ENCODE measurements at regions not wholly inside any gene's neighbourhood (a gene's known extent, or its start where the extent isn't known, plus 50 kb on each side); places are given as distances from the start of the nearest gene placed in this dataset.

DNA sequence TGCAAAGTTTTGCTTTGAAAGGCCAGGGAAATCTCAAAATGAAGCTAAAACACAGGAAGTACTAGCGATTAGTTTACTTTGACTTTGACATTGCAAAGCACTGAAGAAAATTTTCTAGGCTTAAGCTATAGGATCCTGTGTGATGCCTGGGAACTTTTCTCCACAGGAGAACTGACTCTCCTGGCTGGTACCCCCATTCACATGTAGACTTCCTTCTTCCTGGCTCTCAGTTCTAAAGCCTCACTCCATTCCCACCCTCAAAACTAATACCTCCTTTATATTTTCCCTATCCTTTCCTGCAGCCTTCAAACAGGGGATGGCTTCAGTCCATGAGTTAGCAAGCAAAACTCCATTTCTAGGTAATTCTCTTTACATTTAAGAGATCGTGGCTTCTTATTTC is 189.5 kb downstream of the SLITRK1 start:
- no peak for DNase-seq (ENCODE audit: low read depth, low spot score)
- CTCF ChIA-PET: no interaction called here
- no peak overlapping the region for H3K4me3 ChIP-seq (ENCODE audit: low read depth, low read length)
- POLR2A ChIA-PET: no interaction called here
- TF ChIP-seq CTCF (IDR thresholded peaks at IDR 0.05; ENCODE audit: insufficient read depth, low read length, missing control alignments): no peak

DNA sequence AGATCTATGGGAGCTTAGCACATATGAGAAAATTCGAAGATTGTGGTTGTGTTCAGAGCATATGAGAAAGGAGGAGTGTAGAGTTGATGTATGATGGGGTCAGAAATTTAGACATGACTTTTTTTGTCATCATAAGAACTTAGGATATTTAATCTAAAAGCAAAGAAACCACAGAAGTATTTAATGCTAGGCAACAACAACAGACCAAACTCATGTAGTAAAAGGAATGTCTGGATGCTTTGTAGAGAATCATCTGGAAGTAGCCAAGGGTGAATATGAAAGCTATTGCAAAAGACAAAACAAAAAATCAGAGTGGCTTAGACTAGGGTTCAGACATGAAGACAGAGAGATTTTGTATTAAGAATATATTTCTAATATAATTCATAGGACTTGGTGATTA is 190.3 kb downstream of the SLITRK1 start:
- CTCF ChIA-PET: no interaction called here
- no peak for TF ChIP-seq CTCF (IDR thresholded peaks at IDR 0.05; ENCODE audit: insufficient read depth, low read length, missing control alignments)
- H3K4me3 ChIP-seq (ENCODE audit: low read depth, low read length): no peak overlapping the region
- DNase-seq (ENCODE audit: low read depth, low spot score): peak; percentile 61
- POLR2A ChIA-PET: no interaction called here

DNA sequence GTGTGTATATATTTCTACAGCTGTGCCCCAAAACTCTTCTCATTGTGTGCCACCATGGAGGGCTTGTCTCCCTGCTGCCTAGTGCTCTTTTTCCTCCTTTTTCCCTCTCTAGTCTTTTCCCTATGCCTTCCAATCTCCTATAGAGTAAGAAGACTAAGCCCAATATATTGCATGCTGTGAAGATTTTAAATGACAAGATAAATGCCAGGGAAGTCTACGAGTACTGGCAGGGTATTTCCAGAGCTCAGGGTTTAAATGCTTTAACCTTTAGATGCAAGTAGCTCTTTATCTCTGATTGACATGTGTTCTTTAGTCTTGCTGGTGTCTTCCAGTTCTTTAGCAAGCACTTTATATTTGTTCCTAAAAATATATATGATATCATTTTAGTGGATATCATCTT is 200.7 kb downstream of the SLITRK1 start:
- CTCF ChIA-PET: interaction anchor here (1.3 kb wide), 1 partner anchor 11 kb away, joined by 3 read pairs; no protein-coding TSS in a partner anchor
- POLR2A ChIA-PET: no interaction called here
- TF ChIP-seq CTCF (IDR thresholded peaks at IDR 0.05; ENCODE audit: insufficient read depth, low read length, missing control alignments): no peak
- H3K4me3 ChIP-seq (ENCODE audit: low read depth, low read length): no peak overlapping the region
- no peak for DNase-seq (ENCODE audit: low read depth, low spot score)

DNA sequence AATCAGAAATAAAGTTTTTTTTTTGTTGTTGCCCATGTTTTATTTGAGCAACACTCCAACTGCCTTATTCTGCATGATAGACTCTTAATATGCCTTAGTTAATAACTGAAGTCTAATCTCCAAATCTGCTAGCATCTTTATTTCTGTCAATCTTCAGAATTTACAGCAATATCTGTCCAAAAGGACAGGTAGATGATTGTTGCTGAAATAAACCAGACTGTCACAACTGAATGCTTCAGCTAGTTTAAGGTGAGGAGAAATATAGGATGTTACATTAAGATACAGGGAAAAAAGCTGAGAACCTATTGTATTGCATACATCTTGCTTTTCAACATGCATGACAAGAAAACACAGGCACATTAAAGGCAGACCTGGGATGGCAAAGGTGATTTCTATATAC is 204.3 kb downstream of the SLITRK1 start:
- no peak for DNase-seq (ENCODE audit: low read depth, low spot score)
- H3K4me3 ChIP-seq (ENCODE audit: low read depth, low read length): no peak overlapping the region
- POLR2A ChIA-PET: no interaction called here
- CTCF ChIA-PET: no interaction called here
- TF ChIP-seq CTCF (IDR thresholded peaks at IDR 0.05; ENCODE audit: insufficient read depth, low read length, missing control alignments): no peak

DNA sequence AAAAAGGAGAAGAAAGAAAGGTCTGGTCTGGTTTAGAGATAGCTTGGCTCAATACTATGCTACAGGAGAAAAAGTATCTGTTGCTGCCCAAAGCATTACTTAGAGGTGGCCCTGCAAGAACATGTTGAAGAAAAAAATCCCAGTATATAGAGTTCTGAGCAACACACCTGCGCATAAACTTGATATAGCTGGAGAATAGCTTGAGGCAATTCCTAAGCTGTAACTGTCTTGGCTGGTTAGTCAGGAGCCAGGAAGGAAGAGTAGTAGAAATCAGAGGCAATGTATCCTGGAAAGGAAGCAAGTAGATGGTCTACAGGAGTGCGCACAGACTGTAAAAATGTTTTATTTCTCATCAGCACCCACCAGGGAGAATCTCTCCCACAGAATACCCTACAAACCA is 209.7 kb downstream of the SLITRK1 start:
- ChIA-PET POLR2A (no interaction called here), CTCF (no interaction called here)
- no peak for TF ChIP-seq CTCF (IDR thresholded peaks at IDR 0.05; ENCODE audit: insufficient read depth, low read length, missing control alignments)
- H3K4me3 ChIP-seq (ENCODE audit: low read depth, low read length): no peak overlapping the region
- no peak for DNase-seq (ENCODE audit: low read depth, low spot score)

GRCh38 chr13:83667606-83668005 is 214.7 kb downstream of the SLITRK1 start:
- ChIA-PET POLR2A (no interaction called here), CTCF (no interaction called here)
- H3K4me3 ChIP-seq (ENCODE audit: low read depth, low read length): no peak overlapping the region
- no peak for DNase-seq (ENCODE audit: low read depth, low spot score)
- TF ChIP-seq CTCF (IDR thresholded peaks at IDR 0.05; ENCODE audit: insufficient read depth, low read length, missing control alignments): no peak
